ENCODE measurements at regions not wholly inside any gene's neighbourhood (a gene's known extent, or its start where the extent isn't known, plus 50 kb on each side); places are given as distances from the start of the nearest gene placed in this dataset.

GRCh38 chr15:95937128-95937528 lies 393.4 kb upstream of the NR2F2 start:
- TF ChIP-seq EZH2 (optimal IDR thresholded peaks at IDR 0.05; ENCODE audit: low read depth, low read length): no peak
- no peak for TF ChIP-seq CTCF (IDR thresholded peaks at IDR 0.05; ENCODE audit: low read length)
- TF ChIP-seq EZH2phosphoT487 (IDR thresholded peaks at IDR 0.05; ENCODE audit: low read length): no peak

Measured in MM.1S (cell line).